ENCODE measurements at regions not wholly inside any gene's neighbourhood (a gene's known extent, or its start where the extent isn't known, plus 50 kb on each side); places are given as distances from the start of the nearest gene placed in this dataset.

DNA sequence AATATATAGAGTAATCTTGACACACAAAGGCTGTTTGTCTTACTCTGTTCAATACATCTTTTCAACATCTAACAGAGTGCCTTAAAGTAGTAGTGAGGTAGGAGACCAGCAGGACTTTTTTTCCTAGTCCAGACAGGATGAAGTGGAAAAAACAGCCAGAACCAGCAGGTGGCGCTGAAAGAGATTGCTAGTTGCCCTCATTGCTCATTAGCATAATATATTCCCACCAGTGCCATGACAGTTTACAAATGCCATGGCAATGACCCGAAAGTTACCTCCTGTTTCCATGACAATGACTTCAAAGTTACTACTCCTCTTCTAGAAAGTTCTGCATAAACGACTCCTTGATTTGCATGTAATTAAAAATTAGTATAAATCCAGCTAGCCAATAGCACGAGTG lies 387.4 kb downstream of the ACTL7B start:
- ATAC-seq (no peak), DNase-seq (peak in 1 of 2 donors; percentile 8)
- H3K4me1 ChIP-seq = peaks cover 3 to 30% (median 6%) of the 10 kb centered on the region in 9 donors
- no peaks in the 10 kb centered on the region for H3K27me3 ChIP-seq
- no peaks in the 10 kb centered on the region for H3K9me3 ChIP-seq
- 79 to 85% methylated on average over 4 of the region's 4 CpGs for WGBS, 2 donors
- no peak overlapping the region for H3K27ac ChIP-seq
- TF ChIP-seq, protein P1, sequence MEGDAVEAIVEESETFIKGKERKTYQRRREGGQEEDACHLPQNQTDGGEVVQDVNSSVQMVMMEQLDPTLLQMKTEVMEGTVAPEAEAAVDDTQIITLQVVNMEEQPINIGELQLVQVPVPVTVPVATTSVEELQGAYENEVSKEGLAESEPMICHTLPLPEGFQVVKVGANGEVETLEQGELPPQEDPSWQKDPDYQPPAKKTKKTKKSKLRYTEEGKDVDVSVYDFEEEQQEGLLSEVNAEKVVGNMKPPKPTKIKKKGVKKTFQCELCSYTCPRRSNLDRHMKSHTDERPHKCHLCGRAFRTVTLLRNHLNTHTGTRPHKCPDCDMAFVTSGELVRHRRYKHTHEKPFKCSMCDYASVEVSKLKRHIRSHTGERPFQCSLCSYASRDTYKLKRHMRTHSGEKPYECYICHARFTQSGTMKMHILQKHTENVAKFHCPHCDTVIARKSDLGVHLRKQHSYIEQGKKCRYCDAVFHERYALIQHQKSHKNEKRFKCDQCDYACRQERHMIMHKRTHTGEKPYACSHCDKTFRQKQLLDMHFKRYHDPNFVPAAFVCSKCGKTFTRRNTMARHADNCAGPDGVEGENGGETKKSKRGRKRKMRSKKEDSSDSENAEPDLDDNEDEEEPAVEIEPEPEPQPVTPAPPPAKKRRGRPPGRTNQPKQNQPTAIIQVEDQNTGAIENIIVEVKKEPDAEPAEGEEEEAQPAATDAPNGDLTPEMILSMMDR (IDR thresholded peaks at IDR 0.05) = peak; percentile 7 to 57 (median 41)
- H3K4me3 ChIP-seq = no peak overlapping the region
- H3K36me3 ChIP-seq = no peaks in the 10 kb centered on the region
- intact Hi-C loops (cut with DNase I) = no loop called here

DNA sequence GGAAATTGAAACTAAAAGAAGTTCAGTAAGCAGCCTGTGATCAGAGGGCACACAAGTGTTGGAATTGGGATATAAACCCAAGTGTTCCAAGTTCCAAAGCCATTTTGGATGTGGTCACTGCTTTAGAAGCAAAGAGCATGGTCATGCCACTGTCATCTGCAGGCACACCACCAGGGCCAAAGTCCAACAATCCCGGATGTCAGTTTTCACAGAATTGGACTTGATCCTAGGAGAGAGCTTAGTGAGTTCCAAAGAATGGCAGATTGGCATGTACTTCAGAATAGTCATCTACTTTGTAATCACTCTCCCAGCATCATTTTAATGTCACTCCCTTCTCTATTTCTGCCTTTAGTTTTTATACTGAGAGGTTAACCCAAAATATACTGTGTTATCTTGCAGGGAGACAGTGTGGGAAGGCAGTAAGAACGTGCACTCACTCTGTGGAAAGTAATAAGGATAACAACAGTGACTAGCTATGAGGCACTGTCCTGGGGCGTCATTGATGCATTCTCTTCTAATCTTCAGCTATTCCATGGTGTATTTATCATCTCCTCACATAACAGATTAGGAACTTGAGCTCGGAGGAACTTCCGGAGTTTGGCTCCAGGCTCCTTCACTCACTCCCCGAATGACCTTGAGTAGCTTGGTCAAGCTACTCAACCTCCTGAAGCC lies 388.0 kb downstream of the ACTL7B start:
- Histone ChIP-seq H3K4me1 (peaks cover 0 to 26% (median under 1%) of the 10 kb centered on the region in 9 donors), H3K9me3 (no peaks in the 10 kb centered on the region), H3K36me3 (no peaks in the 10 kb centered on the region), H3K27me3 (no peaks in the 10 kb centered on the region), H3K4me3 (no peak overlapping the region), H3K27ac (no peak overlapping the region)
- TF ChIP-seq, protein P1 (IDR thresholded peaks at IDR 0.05) = no peak
- peak in 5 of 8 donors; percentile 20 to 68 (median 47) for ATAC-seq
- WGBS, 2 donors = 38 to 51% methylated on average over 6 of the region's 6 CpGs
- intact Hi-C loops (cut with DNase I) = no loop called here
- DNase-seq = no peak

DNA sequence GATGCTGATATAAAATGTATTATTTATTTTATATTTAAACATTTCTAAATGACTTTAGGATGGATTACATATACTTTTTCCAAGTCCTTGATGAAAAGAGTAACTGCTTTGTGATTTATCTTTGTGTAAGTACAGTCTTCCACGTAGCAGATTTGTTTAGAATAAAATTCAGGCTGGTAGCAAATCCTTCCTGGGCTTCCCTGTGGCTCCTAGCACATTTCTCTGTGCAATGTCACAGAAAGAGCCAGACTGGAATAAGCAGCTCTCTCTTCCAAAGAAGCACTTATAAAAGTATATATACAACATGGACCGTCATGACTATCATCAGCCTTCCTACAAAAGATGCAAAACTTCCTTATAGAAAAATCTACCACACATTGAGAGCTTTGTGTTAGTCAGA lies 388.6 kb downstream of the ACTL7B start:
- Histone ChIP-seq H3K27ac (no peak overlapping the region), H3K9me3 (no peaks in the 10 kb centered on the region), H3K4me1 (peaks cover 0 to 26% (median 0%) of the 10 kb centered on the region in 9 donors), H3K4me3 (no peak overlapping the region), H3K36me3 (no peaks in the 10 kb centered on the region), H3K27me3 (no peaks in the 10 kb centered on the region)
- intact Hi-C loops (cut with DNase I) = no loop called here
- no peak for ATAC-seq
- TF ChIP-seq, protein P1 (IDR thresholded peaks at IDR 0.05) = no peak
- WGBS, 2 donors = 78 to 83% methylated on average over 2 of the region's 2 CpGs
- DNase-seq = no peak

DNA sequence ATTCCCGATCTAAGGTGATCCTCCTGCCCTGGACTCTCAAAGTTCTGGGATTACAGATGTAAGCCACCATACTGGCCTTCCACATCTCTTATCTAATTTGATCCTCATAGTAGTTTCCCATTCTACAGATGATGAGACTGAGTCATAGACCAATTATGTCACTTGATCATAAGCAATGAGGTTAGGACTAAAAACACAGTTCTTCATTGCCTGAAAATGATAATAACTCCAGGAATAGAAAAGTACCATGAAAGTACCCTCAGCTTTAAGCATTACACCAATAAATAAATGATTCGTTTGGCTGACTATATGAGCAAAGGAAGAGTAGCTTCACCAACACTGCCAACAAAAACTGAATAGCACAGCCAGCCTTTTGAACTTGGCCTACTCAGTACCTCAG lies 389.5 kb downstream of the ACTL7B start:
- DNase-seq (no peak), ATAC-seq (no peak)
- no peaks in the 10 kb centered on the region for H3K27me3 ChIP-seq
- 90 to 91% methylated on average over 2 of the region's 2 CpGs for WGBS, 2 donors
- no peak overlapping the region for H3K4me3 ChIP-seq
- H3K27ac ChIP-seq = no peak overlapping the region
- TF ChIP-seq, protein P1 (IDR thresholded peaks at IDR 0.05) = no peak
- H3K4me1 ChIP-seq = peaks cover 0 to 26% (median 0%) of the 10 kb centered on the region in 9 donors
- intact Hi-C loops (cut with DNase I) = no loop called here
- no peaks in the 10 kb centered on the region for H3K36me3 ChIP-seq
- no peaks in the 10 kb centered on the region for H3K9me3 ChIP-seq

Data from heart right ventricle (tissue), 16 donors.